GM23248 (cell line): ENCODE measurements at regions not wholly inside any gene's neighbourhood (a gene's known extent, or its start where the extent isn't known, plus 50 kb on each side); places are given as distances from the start of the nearest gene placed in this dataset.

Source experiments
- EZH2 ChIP-seq: fragments of 200-600 bp; sonication (generic); IDR thresholded peaks from 2 replicates; pipeline ENCODE4 v1.6.1; 2018; ENCODE audit warnings: antibody characterized with exemption, mild to moderate bottlenecking; ENCODE audit not compliant: insufficient read depth, poor library complexity, severe bottlenecking
- EZH2phosphoT487 ChIP-seq: fragments of 200-600 bp; sonication (generic); IDR thresholded peaks from 2 replicates; pipeline ENCODE4 v1.6.1; 2018; ENCODE audit warnings: antibody characterized with exemption, moderate library complexity, mild to moderate bottlenecking, low read depth; ENCODE audit not compliant: insufficient read depth

- TF ChIP-seq EZH2 (no peak), EZH2phosphoT487 (no peak)
Measured at GRCh38 chr7:135817583-135817982, 69.0 kb upstream of the FAM180A start.
